Fibroblast of skin of scalp (primary cell): ENCODE measurements at regions not wholly inside any gene's neighbourhood (a gene's known extent, or its start where the extent isn't known, plus 50 kb on each side); places are given as distances from the start of the nearest gene placed in this dataset.

Source experiments
- DNase-seq: peaks from one replicate; pipeline ENCODE4 v3.0.0-alpha.2; 2013

DNA sequence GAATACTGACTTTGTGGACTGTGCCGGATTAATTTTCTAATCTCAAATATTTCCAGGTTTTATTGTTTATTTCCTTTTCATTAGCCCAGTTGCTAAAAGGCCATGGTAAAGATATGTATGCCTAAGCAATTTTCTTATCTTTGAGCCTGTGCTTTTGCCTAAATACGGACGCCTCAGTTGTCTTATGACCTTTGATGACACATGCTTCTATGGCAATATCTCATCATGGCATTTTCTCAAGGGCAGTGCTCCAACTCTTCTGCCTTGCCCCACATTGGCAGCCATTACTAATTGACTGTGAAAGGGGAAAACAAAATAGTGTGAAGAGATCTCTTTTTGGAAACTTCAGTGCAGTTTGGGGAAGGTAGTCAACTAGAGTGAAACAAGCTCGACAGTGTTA lies 809.6 kb upstream of the NR2F2 start:
- DNase-seq = no peak

DNA sequence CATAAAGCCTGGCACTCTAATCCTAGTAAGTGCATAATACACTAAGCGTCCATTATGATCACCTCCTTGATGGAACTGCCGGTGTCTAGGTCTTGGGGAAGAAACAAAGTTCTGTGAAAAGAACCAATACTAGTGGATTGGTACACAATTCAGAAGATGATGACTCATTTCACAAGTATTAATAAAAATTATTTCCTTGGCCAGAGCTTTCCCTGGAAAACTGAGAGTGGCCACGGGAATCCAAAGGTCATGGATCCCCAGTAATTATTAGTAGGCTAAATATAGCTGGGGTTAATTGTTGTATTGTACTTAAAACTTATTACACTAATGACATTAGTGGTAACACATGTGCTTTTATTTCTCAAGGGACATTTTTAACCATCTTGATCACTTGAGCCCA lies 808.0 kb upstream of the NR2F2 start:
- DNase-seq = no peak

DNA sequence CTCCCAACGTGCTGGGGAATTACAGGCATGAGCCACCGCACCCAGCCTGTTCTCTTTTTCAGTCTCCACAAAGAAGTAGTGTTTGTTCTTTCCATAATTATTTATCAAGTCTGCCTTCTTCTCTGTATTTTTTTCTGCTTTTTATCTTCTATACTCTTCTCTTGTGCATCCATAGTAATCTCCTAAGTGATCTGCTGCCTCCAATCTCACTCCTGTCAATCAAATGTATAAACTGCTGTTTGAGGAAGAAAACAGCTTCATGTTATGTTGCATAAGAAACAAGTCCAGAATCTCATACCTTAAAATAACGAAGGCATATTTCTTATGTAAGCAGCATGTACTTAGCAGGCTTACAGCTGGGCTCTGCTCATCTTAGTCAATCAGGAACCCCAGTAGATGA lies 801.6 kb upstream of the NR2F2 start:
- no peak for DNase-seq

DNA sequence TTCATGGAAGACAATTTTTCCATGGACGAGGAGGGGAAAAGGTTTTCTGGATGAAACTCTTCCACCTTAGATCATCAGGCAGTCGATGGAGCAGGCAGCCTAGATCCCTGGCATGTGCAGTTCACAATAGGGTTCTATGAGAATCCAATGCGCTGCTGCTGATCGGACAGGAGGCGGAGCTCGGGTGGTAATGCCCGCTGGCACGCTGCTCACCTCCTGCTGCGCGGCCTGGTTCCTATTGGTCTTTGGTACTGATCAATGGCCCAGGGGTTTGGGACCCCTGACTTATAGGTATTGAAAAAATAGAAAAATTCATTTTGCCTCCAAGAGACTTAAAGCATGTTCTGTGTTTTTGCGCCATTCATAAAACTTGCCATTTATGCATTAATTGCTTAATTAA lies 793.9 kb upstream of the NR2F2 start:
- DNase-seq = no peak

DNA sequence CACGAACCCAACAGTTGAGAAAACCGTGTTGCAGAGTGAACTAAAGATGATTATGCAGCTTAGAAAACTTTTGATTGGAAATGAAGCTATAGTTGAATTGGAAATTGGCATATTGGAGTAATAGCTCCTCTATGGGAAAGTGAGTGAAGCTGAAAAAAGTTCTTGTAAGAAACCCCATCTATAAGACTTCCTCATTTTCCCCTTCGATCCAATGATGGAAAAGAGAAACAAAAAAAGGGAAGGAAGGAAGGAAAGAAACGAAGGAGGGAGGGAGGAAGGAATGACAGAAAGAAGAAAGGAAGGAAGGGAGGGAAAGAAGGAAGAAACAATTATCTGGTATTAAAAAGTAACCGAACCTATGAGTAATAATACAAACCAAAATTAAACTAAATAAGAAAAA lies 791.8 kb upstream of the NR2F2 start:
- no peak for DNase-seq

DNA sequence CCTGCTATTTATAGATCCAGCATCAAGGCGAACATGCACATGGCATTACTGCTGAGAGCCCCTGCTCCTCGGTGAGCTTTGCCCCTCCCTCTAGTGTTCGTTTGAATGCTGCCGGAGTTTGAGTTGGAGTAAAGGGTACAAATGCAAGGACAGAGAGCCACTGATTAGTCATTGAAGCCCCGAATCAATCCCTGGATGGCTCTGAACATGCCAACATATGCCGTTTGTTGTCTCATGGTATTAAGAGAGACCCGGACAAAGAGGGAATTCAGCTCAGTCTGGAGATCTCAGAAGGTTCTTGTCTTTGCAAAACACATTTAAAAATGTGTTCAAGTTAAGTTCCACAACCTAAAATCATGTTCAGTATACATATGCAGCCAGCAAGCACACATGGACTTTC lies 789.2 kb upstream of the NR2F2 start:
- DNase-seq = no peak

DNA sequence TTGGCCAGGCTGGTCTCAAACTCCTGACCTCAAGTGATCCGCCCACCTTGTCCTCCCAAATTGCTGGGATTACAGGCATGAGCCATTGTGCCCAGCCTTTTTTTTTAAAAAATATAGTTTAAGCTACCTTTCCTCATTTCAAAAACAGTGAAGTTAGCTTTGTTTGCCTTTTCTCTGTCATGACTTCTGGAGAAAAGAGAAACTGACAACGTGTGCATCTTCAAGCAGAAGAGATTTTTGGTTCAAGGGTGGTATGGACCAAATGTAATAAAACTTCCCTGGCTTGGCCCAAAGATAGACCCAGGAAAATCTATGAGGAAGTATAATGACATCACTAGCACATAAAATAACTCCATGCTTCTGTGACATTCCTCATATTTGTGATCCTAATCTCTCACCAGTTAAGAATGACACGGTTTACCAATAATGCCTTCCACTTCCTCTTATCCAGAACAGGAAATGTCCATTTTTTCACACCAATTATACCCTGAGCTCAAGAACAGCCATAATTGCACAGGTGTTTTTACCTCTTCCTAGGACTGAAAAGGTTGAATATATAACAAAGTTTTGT lies 781.2 kb upstream of the NR2F2 start:
- no peak for DNase-seq

DNA sequence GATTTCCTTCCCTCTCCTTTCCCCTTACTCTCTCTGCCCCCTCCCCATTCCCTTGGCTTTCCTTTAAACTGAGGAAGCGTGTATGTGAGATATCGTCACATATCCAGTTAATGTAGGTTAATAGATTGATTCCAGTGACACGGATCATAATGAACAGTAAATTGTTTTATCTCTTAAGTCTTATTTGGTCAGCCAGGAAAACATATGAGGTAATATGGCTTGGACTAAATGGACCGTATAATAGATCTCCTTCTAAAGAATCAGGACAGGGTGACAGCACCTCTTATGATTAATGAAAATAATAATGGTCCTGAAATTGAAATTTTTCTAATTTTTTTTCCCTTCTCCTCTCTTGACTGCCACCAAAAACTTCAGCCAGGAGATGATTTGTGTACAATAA lies 779.8 kb upstream of the NR2F2 start:
- no peak for DNase-seq

DNA sequence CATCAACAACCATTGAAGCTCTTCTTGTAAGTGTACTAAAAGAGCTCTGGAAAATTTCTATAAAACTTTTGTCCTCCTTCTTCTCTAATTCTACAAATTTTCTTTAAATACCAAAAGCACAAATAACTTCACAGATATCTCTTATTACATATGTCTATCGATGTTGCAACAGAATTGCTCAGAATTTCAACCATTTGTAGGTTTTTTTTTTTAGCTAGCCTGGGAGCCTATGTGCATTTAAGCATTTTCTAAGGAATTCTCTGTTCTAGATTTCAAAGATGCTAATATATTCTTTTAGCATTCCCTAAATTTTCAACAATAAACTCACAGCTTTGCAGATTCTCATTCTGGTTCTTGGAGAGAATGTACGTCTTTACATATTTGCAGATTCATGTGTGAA lies 774.3 kb upstream of the NR2F2 start:
- peak; percentile 75 for DNase-seq

DNA sequence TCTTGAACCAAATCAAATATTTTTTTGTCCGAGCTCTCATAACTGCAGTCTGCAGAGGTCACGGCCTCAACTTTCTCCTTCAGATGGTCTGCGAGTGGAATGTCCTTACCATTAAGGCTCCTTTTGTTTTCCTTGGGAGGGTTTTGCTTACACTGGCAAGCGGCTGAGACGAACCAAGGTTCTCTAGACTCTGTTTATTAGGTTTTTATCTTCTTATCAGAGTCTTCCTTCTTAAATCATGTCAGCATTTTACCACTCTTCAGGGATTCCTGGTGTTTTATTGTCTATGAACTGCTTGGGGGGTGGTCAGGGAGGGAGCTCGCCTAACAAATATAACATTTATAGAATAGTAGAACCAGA lies 773.7 kb upstream of the NR2F2 start:
- peak; percentile 67 for DNase-seq

DNA sequence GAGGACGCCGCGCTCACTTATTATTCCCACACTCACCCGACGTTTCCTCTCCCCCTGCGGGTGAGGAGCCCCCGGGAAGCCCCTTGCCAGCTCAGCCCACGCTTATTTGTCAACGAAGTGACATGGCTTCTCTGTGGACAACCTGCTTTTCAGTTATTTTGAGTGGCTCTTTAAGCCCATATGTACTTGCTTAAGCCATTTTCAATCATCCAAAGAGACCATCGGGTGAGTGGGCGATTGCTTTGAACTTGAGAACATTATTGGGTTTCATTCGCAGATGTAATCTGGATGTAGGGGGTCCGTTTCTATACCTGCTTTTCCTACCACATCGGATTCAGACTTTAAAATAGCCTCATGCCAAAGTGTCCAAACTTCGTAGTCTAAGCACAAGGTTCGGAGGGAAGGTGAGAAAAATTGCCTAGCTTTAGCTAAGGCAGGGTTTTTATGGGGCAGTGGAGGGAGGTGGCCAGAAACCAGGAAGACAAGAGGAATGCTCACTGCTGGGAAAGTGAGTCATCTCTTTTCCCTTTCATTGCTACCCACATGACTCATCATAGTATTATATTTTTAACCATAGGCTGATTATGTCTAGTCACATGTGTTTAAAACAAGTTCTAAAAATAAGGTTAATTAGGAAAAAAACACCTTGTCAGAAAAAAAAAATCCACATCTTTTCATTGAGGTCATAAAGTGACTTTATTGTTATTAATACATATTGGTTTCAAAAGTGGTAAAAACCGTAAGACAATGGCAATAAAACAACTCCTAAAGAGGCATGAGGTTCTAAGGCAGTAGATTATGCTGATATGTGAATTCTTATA lies 773.1 kb upstream of the NR2F2 start:
- DNase-seq = peak; percentile 94

DNA sequence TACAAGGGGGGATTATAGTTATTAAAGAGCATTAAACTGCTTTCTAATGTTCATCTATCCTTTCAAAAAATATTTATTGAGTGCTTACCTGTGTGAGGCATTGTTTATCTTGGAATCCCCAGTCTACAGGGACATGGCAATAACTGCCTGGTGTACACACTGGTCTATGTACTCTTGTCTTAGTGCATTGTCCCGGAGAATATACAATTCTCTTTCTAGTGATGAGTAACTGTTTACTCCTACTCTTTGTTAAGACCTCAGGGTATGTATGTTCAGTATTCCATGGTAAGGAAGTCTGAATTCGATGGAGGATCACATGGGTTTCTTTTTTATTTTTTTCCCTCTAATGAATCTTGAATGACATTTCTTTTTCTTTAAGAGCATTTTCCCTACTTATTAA lies 772.4 kb upstream of the NR2F2 start:
- no peak for DNase-seq

DNA sequence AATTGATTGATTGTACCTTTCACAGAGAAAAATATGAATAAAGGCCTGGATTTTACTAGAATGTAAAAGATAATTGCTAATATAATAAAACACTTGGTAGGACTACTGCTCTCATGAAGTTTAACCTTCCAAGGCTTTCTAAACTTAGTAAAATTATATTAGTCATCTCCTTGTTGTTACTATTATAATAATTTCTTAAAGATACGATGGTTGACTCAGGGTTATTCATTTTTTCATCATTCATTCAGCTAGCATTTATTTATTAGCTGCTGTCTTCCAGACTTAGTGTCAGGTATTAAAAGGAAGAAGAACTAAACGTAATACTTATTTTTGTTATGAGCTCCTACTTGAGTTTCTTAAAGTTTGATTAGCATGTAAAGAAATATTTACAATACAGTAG lies 771.6 kb upstream of the NR2F2 start:
- no peak for DNase-seq

DNA sequence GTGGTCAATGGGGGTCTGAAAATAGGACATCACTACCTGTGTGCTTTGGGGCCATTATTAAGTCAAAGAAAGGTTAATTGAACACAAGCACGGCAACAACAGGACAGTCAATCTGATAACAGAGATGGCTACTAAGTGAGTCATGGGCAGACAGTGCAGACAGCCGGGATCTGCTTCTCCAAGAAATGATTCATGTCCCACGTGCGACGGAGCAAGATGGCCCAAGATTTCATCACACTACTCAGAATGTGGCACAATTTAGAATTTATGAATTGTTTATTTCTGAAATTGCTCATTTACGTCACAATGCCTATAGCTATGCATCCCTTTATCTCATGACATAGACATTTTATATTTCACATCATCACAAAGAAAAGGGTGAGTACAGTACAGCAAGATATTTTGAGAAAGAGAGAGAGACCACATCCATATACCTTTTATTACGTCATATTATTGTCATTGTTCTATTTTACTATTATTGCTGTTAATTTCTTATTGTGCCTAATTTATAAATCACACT lies 770.6 kb upstream of the NR2F2 start:
- peak; percentile 95 for DNase-seq

DNA sequence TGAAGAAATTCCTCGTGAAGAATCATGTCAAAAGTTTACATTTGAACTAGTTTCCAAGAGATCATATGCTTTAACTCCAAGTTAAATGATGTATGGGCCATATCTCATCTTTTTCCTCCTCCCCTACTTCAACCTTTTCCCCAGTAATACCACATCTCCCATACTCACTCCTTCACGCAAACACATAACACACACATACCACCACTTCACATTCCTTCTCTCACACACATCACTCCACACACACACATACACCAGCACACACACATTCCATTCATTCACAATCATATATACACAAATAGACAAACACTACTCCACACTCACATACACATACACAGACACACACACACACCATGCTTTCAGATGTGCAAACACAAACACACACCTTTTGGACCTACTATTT lies 769.0 kb upstream of the NR2F2 start:
- DNase-seq = peak; percentile 60

DNA sequence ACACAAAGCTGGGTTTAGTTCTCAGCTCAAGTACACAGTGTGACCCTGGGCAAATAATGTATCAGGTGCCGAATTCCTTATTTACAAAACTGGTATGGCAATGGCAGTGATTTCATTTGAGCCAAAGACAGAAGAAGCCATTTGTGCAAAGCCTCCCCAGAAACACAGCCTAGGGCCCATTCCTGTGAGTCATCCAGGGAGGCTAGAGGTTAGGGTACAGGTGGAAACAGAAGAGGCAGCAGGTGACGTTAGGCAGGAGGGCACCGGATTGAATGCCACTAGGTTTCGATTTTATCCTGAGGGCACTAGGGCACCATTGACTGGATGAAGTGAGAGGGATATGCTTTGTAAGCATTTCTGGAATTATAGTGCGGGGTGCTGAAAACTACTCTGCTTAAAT lies 766.9 kb upstream of the NR2F2 start:
- no peak for DNase-seq

DNA sequence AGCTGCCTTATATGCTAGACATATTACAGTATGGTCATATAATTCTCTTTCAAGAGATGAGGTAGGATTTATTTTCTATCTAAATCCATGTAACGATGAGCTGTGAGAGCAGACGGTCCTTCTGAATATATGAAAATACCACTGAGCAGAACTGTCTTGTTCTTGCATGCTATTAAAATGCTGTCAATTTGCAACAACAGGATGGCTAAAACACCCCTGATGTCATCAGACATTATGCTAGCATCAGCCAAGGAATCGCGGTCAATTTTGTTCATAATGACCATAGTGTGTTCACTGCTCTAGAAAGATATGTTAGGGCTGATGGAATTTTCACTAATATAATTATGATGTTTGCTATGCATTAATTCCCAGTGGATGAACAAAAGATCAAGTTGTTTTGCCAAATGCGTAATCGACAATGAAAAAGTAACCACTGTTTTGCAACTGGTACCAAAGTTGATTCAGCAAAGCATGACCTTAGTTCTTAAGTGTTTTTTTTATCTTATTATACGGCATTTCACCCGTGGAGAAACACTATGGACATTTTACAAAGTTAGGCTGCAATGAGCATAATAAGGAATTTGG lies 765.4 kb upstream of the NR2F2 start:
- DNase-seq = no peak

DNA sequence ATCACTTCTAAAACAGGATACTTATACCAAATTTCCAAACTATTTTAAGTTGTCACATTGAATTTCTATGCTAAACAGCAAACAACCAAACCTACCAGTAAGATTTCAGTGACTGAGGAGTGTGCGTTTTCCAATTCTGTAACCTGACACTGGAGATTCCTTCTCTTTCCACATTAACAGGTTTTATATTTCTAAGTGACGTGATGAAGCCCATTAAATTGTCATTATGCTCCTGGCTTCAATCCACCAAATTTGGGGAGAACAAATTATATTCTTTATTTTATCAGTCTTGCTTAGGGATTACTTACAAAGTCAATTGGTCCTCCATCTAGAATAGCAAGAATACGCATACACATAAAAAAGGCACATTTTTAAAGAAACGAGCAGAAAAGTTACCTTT lies 764.8 kb upstream of the NR2F2 start:
- DNase-seq = no peak

DNA sequence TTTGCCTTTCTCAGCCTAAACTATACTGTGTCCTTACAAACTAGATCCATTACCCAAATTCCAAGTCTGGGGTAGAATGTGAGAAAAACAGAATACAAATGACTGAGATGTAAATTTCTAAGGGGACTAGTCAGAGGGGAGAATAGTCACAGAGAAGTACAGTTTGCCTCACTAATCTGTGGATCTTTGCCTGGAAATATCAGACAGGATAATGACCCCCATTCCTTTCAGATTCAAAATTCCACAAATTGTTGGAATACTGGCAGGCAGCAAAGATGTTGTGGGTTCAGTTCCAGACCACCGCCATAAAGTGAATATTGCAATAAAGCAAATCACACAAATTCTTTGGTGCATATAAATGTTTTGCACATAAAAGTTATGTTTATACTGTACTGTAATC lies 762.8 kb upstream of the NR2F2 start:
- peak; percentile 86 for DNase-seq

DNA sequence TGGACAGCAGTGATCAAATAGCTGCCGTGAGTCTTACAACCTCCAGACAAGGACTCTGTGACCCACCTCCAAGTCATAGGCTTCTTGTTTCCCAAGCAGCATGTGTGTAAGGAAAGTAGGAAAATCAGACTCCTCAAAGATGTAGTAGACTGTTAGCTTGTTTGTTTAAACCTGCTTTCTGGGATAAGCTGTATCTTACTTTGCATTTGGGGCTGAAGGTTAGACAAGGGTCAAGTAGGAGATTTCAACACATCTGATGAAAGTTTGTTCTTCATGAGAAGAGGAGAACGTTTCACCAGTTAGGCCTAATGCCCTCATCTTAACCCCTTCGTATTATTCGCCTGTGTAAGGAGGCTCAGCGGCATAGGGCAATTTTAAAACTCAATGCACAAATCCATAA lies 756.4 kb upstream of the NR2F2 start:
- no peak for DNase-seq

DNA sequence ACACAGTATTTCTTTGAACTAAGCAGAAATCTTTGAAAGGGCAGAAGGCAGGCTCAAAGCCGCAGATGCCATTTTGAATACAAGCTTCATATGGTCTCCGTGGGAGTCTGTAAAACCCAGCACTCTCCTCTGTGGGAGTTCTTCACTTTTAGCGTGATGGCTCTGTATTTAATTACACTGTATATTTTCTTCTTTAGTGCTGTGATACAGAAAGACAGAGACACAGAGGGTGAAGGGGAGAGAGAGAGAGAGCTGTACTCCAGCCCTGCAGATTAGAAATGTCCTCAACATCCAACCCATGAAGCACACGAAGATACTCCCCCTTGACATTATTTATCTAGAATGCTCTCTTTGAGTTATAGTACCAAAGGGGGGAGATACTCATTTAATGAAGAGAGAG lies 752.6 kb upstream of the NR2F2 start:
- no peak for DNase-seq

DNA sequence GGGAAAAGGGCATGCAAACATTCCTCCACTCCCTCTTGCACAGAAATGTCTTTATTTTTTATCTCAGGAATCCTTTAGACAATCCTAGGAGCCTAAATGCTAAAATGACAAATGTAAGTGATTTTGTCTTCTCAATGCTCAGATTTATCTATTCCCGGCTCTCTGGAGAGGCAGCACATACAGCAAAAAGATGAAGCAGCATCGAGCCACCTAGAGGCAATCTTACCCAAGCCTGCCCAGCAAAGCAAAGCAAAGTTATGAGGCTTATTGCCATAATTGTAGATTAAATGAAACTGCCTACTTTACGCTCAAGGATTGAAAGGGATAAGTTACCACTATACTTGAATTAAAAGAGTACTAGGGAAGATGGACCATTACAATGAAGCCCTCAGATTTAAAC lies 750.4 kb upstream of the NR2F2 start:
- no peak for DNase-seq

DNA sequence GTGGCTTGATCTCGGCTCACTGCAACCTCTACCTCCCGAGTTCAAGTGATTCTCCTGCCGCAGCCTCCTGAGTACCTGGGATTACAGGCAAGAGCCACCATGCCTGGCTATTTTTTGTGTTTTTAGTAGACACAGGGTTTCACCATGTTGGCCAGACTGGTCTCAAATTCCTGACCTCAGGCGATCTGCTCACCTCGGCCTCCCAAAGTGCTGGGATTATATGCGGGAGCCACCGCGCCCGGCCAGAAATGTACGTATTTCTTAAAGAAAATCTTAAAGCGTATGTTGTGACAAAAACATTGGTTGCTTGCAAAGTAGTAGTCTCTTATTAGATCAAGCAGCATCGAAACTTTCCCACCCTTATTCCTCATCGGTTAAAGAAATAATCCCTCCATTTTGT lies 748.9 kb upstream of the NR2F2 start:
- DNase-seq = no peak

DNA sequence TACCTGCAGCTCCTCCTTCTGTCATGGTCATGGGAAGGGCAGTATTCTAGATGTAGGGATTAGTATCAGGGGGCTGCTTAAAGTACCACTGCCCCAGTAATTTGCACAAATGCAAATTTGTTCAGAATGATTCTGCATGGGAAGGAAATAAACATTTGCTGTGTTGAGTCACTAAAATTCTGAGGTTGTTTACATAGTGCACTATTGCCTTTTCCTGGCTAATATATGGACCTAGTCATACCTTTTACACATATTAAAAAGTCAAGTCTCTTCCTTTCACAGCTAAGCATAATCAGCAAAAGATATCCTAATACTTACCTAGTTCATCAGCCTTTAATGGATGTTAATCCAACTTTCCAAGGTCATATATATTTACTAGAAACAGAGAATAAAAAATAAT lies 746.4 kb upstream of the NR2F2 start:
- DNase-seq = no peak
